ENCODE measurements at regions not wholly inside any gene's neighbourhood (a gene's known extent, or its start where the extent isn't known, plus 50 kb on each side); places are given as distances from the start of the nearest gene placed in this dataset.

DNA sequence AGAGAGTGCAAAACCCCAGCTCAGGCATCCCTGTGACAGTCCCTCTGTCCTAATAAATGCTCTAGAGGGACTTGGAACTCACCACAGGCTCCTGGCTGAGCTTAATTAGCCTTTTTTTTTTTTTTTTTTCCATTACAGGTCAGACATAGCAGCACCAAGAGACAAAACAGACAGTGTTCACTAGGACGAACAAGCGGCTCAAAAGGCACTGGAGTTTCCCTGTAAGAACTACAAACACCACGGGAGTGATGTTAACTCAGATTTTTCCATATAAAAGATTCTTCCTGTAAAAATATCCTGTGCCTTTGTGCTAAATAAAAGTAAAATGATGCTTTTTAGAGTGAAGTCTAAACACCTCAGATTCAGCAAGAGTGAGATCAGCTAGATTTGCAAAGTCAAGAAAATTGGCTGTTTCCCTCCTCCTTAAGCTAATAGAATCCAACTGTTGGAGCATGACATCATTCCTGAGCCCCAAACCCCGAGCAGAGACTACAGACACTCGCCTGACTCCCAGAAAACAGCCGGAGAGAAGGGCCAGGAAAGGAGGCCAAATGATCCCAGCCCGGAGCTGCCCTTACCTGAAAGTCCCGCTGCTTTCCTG lies 101.0 kb upstream of the AKIP1 start:
- TF ChIP-seq, protein P1, sequence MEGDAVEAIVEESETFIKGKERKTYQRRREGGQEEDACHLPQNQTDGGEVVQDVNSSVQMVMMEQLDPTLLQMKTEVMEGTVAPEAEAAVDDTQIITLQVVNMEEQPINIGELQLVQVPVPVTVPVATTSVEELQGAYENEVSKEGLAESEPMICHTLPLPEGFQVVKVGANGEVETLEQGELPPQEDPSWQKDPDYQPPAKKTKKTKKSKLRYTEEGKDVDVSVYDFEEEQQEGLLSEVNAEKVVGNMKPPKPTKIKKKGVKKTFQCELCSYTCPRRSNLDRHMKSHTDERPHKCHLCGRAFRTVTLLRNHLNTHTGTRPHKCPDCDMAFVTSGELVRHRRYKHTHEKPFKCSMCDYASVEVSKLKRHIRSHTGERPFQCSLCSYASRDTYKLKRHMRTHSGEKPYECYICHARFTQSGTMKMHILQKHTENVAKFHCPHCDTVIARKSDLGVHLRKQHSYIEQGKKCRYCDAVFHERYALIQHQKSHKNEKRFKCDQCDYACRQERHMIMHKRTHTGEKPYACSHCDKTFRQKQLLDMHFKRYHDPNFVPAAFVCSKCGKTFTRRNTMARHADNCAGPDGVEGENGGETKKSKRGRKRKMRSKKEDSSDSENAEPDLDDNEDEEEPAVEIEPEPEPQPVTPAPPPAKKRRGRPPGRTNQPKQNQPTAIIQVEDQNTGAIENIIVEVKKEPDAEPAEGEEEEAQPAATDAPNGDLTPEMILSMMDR (conservative IDR thresholded peaks at IDR 0.05): no peak
- Histone ChIP-seq H3K23ac (ENCODE audit: insufficient read length, low read depth, low read length) (no peak overlapping the region), H3K27ac (ENCODE audit: insufficient read length, low read depth, low read length) (no peak overlapping the region), H4K91ac (ENCODE audit: insufficient read length, low read depth, low read length) (no peak overlapping the region), H2BK12ac (ENCODE audit: insufficient read length, low read depth, low read length) (no peak overlapping the region), H2AK5ac (ENCODE audit: insufficient read length, low read length) (no peak overlapping the region), H3K79me1 (ENCODE audit: insufficient read depth, low read depth, low read length, poor library complexity, severe bottlenecking) (no peaks in the 10 kb centered on the region), H4K5ac (ENCODE audit: insufficient read length, low read depth, low read length) (no peak overlapping the region), H2AFZ (ENCODE audit: low read length) (no peak overlapping the region), H3T11ph (ENCODE audit: low read length) (no peak overlapping the region), H3K79me2 (ENCODE audit: insufficient read depth, low read length) (no peaks in the 10 kb centered on the region), H3K23me2 (ENCODE audit: insufficient read length, low read depth, low read length, poor library complexity, severe bottlenecking) (peaks cover 4% of the 10 kb centered on the region), H3K9ac (ENCODE audit: extremely low read depth, insufficient read length, low read length) (peak overlapping the region; percentile 44), H2BK5ac (ENCODE audit: insufficient read length, low read length) (no peak overlapping the region), H2BK120ac (ENCODE audit: low read depth, low read length, poor library complexity, severe bottlenecking) (no peak overlapping the region), H3K4ac (ENCODE audit: low read depth, low read length) (no peak overlapping the region), H3K56ac (ENCODE audit: insufficient read length, low read depth, low read length) (no peak overlapping the region), H2BK20ac (ENCODE audit: low read depth, low read length, poor library complexity, severe bottlenecking) (no peak overlapping the region), H3K4me1 (ENCODE audit: insufficient read depth, low read length) (peaks cover 8% of the 10 kb centered on the region), H4K20me1 (ENCODE audit: control insufficient read depth, insufficient read depth, insufficient read length) (no peaks in the 10 kb centered on the region), H4K8ac (replicated peaks; ENCODE audit: insufficient read length, low read depth, low read length) (no peak overlapping the region), H3K27me3 (ENCODE audit: insufficient read depth, low read length) (no peaks in the 10 kb centered on the region), H3K18ac (ENCODE audit: insufficient read length, low read depth, low read length) (peak overlapping the region; percentile 94), H3K14ac (ENCODE audit: insufficient read depth, low read length) (peak overlapping the region; percentile 91), H3K4me2 (ENCODE audit: insufficient read depth, insufficient read length, low read length) (peak overlapping the region; percentile 85), H3K9me3 (ENCODE audit: control insufficient read depth, low read depth, low read length) (no peaks in the 10 kb centered on the region), H2BK15ac (ENCODE audit: low read depth, low read length) (no peak overlapping the region)
- Mint-ChIP-seq H3K4me3 (peak overlapping the region; percentile 80 to 92), H3K27me3 (ENCODE audit: low read depth) (no peaks in the 10 kb centered on the region; the same call in 1 of the 2 replicates), H3K27ac (peak overlapping the region; percentile 93 to 99 (median 99)), H3K36me3 (ENCODE audit: insufficient read depth in 1 of 3, low read depth in 3 of 3) (no peaks in the 10 kb centered on the region), H3K9me3 (no peaks in the 10 kb centered on the region; a peak in 1 of 5 replicates), H3K4me1 (peaks cover 37 to 47% of the 10 kb centered on the region in 2 experiments)
- WGBS (ENCODE audit: extremely low coverage, insufficient read length, low lambda C conversion rate): no CpG with 5 or more reads among the region's 8 CpGs
- DNase-seq: no peak

All from H9 (cell line).